ENCODE measurements at regions not wholly inside any gene's neighbourhood (a gene's known extent, or its start where the extent isn't known, plus 50 kb on each side); places are given as distances from the start of the nearest gene placed in this dataset.

DNA sequence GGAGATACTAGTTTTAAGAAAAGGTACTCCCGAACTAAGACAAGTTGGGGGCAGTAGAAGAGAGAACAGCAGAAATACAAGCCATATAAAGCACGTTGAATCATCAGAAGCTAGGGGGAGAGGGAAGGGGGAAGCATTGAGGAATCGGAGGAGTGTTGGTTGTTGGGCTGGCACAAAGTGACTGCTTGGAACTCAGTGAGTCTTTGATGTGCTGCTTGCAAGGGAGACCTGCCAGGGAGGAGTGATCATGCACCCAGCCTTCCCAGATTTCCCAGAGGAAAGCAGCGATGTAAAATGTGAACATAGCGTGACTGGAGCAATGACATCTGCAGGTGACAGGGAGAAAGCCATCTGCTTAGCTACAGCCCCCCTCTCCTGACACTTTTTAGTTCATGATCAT, 192.4 kb upstream of the IL12A start:
- no peak for TF ChIP-seq CTCF (IDR thresholded peaks at IDR 0.05)
- TF ChIP-seq FOXJ3 (CRISPR knock-in tag; IDR thresholded peaks at IDR 0.05) = no peak
- TF ChIP-seq NFIC (IDR thresholded peaks at IDR 0.05; ENCODE audit: borderline replicate concordance) = no peak
- TF ChIP-seq CHD2 (IDR thresholded peaks at IDR 0.05; ENCODE audit: low read length, partially characterized antibody) = no peak
- no peak for TF ChIP-seq YY1 (IDR thresholded peaks at IDR 0.05; ENCODE audit: low read depth)
- TF ChIP-seq GATA2 (CRISPR knock-in tag; IDR thresholded peaks at IDR 0.05) = no peak
